Breast epithelium (tissue), 4 donors: ENCODE measurements at regions not wholly inside any gene's neighbourhood (a gene's known extent, or its start where the extent isn't known, plus 50 kb on each side); places are given as distances from the start of the nearest gene placed in this dataset.

Experiments used
- DNase-seq, 2 donors: peaks; one replicate each; pipeline ENCODE4 v3.0.0-alpha.2; 2019; ENCODE audit warnings: low spot score in 2 of 2
- H3K27ac ChIP-seq, 2 donors: fragments of 200-600 bp; sonication (generic) in 1 of 2; one replicate each; pipeline ENCODE4 v1.5.1; 2016 to 2019; ENCODE audit warnings: mild to moderate bottlenecking in 1 of 2
- H3K27me3 ChIP-seq, 2 donors: fragments of 200-600 bp; sonication (generic) in 1 of 2; one replicate each; pipeline versions ENCODE4 v1.5.1 to v1.6.0; 2017 to 2019; ENCODE audit warnings: control low read depth in 1 of 2, mild to moderate bottlenecking in 1 of 2
- H3K36me3 ChIP-seq: fragments of 200-600 bp; one replicate; pipeline ENCODE4 v1.5.1; 2019
- H3K4me1 ChIP-seq, 2 donors: fragments of 200-600 bp; sonication (generic); one replicate each; pipeline ENCODE4 v1.5.1; 2016 to 2019; ENCODE audit warnings: control low read depth in 1 of 2
- H3K4me3 ChIP-seq, 3 donors: fragments of 200-600 bp; sonication (generic); 1 replicate in 2 of 3; 2 replicates in 1 of 3; pipeline ENCODE4 v1.5.1; 2016 to 2019; ENCODE audit warnings: mild to moderate bottlenecking in 3 of 3, moderate library complexity in 2 of 3
- H3K9me3 ChIP-seq, 2 donors: fragments of 200-600 bp; sonication (generic) in 1 of 2; one replicate each; pipeline ENCODE4 v1.5.1; 2016 to 2019; ENCODE audit warnings: control low read depth in 1 of 2
- CTCF ChIP-seq, 3 donors: fragments of 450-650 bp; IDR thresholded peaks; one replicate each; pipeline ENCODE4 v1.5.1; 2016 to 2017; ENCODE audit warnings: antibody characterized with exemption in 3 of 3, mild to moderate bottlenecking in 3 of 3, moderate library complexity in 3 of 3
- POLR2A ChIP-seq: fragments of 450-650 bp; IDR thresholded peaks from one replicate; pipeline ENCODE4 v1.6.1; 2016; ENCODE audit warnings: antibody characterized with exemption, mild to moderate bottlenecking, moderate library complexity
- POLR2AphosphoS5 ChIP-seq, 3 donors: sonication (generic); formaldehyde crosslinking; IDR thresholded peaks; one replicate each; pipeline ENCODE4 v1.6.1; 2017; ENCODE audit warnings: antibody characterized with exemption in 3 of 3
- intact Hi-C: fragments of 100-400 bp; cut with DNase I; formaldehyde crosslinking; loops from one replicate; pipeline ENCODE4 v1.15.1; 2023; ENCODE audit warnings: low total_unique reads

DNA sequence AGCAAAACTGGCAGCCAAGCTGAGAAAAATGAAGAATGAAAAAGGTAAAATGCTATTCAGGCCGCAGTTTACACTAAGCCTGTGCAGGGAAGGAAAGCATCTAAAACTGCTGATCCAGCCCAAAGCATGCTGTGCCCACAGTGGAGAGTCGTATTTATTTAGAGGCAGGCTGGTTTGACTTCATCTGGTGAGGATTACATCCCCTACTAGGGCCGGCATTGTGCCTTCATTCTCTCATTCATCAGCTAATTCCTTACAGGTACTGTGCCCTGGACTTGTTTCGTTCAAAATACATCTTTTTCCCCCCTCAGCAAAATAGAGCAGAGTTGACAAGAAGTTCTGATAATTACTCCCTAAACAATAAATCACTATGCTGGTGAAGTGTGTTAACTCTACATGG is 137.5 kb upstream of the DAP start:
- TF ChIP-seq POLR2A (no peak), POLR2AphosphoS5 (IDR thresholded peaks at IDR 0.05) (no peak)
- no peaks in the 10 kb centered on the region for H3K9me3 ChIP-seq
- H3K27me3 ChIP-seq = no peaks in the 10 kb centered on the region
- H3K4me3 ChIP-seq = no peak overlapping the region
- no peaks in the 10 kb centered on the region for H3K36me3 ChIP-seq
- H3K27ac ChIP-seq = no peak overlapping the region
- no peak for DNase-seq
- no peaks in the 10 kb centered on the region for H3K4me1 ChIP-seq
- intact Hi-C loops = no loop called here

DNA sequence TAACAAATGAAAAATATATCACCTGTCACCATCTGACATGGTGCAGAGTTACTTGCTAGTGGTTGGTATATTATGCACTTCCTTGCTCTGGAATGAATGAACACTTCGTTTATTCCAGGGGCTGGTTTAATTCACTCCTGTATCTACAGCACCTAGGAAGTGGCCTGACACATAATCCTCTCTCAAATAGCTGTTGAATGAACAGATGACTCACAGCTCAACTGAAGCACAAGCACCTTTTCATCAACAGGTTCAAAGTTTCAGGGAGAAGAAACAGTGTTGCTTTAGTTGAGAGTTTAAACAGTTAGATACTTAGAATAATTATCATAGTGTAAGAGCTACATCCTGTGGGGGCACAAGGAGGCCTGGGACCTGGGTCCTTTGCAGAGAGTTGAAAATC is 135.0 kb upstream of the DAP start:
- H3K9me3 ChIP-seq = no peaks in the 10 kb centered on the region
- H3K27me3 ChIP-seq = no peaks in the 10 kb centered on the region
- intact Hi-C loops = no loop called here
- H3K27ac ChIP-seq = no peak overlapping the region
- no peaks in the 10 kb centered on the region for H3K4me1 ChIP-seq
- H3K4me3 ChIP-seq = no peak overlapping the region
- TF ChIP-seq POLR2A (no peak), CTCF (IDR thresholded peaks at IDR 0.05) (no peak), POLR2AphosphoS5 (IDR thresholded peaks at IDR 0.05) (no peak)
- no peaks in the 10 kb centered on the region for H3K36me3 ChIP-seq
- DNase-seq = no peak

DNA sequence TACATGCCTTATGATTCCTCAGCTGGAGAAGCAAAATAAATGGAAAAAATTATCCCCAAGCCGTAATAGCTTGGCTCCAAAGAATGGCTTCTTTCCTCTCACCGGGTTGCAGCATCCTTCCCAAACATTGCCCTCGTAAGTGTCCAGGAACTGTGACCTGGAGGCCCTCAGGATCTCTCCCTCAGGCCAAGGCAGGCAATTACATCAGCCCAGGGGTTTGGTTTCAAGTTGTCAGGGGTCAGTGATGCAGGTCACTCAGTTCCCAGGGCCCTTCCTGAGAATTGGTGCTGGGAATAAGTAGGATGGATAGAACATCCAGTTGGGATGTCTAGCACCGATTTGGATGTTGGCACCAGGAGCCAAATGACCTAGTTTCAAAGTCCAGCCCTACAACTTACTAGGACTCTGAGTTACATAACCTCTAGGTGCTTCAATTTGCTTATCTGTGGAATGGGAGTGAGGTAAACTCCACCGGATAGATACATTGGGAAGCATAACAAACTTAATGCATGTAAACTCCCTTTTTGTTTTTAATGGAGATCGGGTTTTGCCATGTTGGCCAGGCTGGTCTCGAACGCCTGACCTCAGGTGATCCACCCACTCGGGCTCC is 133.5 kb upstream of the DAP start:
- no peaks in the 10 kb centered on the region for H3K4me1 ChIP-seq

GRCh38 chr5:10892911-10893215 is 131.8 kb upstream of the DAP start:
- no peaks in the 10 kb centered on the region for H3K27me3 ChIP-seq
- H3K4me3 ChIP-seq = no peak overlapping the region
- DNase-seq = no peak
- intact Hi-C loops = no loop called here
- H3K9me3 ChIP-seq = no peaks in the 10 kb centered on the region
- H3K27ac ChIP-seq = no peak overlapping the region
- H3K4me1 ChIP-seq = no peaks in the 10 kb centered on the region
- H3K36me3 ChIP-seq = no peaks in the 10 kb centered on the region
- TF ChIP-seq POLR2A (no peak), CTCF (IDR thresholded peaks at IDR 0.05) (no peak), POLR2AphosphoS5 (IDR thresholded peaks at IDR 0.05) (no peak)

More for the DNA sequence above, 133.5 kb upstream of the DAP start:
- no peak for DNase-seq
- H3K4me3 ChIP-seq = no peak overlapping the region
- no peaks in the 10 kb centered on the region for H3K36me3 ChIP-seq
- intact Hi-C loops = no loop called here
- H3K9me3 ChIP-seq = no peaks in the 10 kb centered on the region
- TF ChIP-seq CTCF (IDR thresholded peaks at IDR 0.05) = no peak
- TF ChIP-seq POLR2A = no peak
- TF ChIP-seq POLR2AphosphoS5 (IDR thresholded peaks at IDR 0.05) = no peak
- no peak overlapping the region for H3K27ac ChIP-seq
- H3K27me3 ChIP-seq = no peaks in the 10 kb centered on the region

DNA sequence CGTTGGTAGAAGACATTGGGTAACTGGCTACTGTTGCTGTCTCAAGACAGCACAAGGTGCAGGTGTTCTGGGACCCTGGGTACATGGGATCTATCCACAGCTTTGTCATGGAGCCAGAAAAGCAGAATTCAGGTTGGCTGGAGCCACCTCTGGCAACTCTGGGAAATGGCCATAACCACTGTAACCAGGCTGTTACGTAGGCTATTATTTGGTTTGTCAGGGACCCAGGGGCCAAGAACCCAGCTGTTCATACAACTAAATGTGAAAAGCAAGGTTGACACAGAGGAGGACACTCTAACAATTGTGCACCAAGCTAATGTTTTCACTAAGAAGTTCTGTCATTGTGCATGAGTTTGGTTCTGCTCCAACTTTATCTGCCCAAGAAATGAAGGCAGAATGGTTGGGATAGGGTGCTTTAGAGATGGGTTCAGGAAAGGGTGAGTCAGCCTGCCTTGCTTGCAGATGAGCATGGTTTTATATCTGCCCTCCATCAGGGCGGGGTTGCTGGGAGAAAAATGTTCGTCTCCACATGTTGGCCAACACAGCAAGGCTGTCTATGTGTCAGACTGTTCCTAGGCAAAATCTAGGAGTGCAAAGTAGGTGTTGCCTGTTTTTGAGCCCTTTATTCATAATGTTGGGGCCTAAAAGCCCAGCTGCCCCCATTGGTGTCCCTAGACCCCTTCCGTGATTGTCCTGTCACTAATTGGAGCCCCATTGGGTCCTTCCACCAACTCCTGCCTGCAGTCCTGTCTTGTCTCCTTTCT is 131.3 kb upstream of the DAP start:
- Histone ChIP-seq H3K36me3 (no peaks in the 10 kb centered on the region), H3K27ac (no peak overlapping the region), H3K9me3 (no peaks in the 10 kb centered on the region), H3K4me1 (no peaks in the 10 kb centered on the region), H3K4me3 (no peak overlapping the region), H3K27me3 (no peaks in the 10 kb centered on the region)
- DNase-seq = no peak
- TF ChIP-seq POLR2A (no peak), POLR2AphosphoS5 (IDR thresholded peaks at IDR 0.05) (no peak), CTCF (IDR thresholded peaks at IDR 0.05) (no peak)
- intact Hi-C loops = no loop called here
